Transverse colon (tissue), 4 donors: ENCODE measurements at regions not wholly inside any gene's neighbourhood (a gene's known extent, or its start where the extent isn't known, plus 50 kb on each side); places are given as distances from the start of the nearest gene placed in this dataset.

ENCODE experiments used
- EP300 ChIP-seq: sonication (generic); formaldehyde crosslinking; IDR thresholded peaks from one replicate; pipeline ENCODE4 v1.6.1; 2017; ENCODE audit warnings: antibody characterized with exemption, low read depth
- POLR2A ChIP-seq: fragments of 450-650 bp; IDR thresholded peaks from one replicate; pipeline ENCODE4 v1.6.1; 2016; ENCODE audit warnings: antibody characterized with exemption, mild to moderate bottlenecking, moderate library complexity
- POLR2AphosphoS5 ChIP-seq, 3 donors: sonication (generic); formaldehyde crosslinking; IDR thresholded peaks; one replicate each; pipeline ENCODE4 v1.6.1; 2016; ENCODE audit warnings: antibody characterized with exemption in 3 of 3
- TF ChIP-seq, protein P1 (sequence below), 5 experiments: fragments of 200-600 bp in 3 of 5; fragments of 450-650 bp in 2 of 5; sonication (generic) in 3 of 5; IDR thresholded peaks; 1 replicate in 2 of 5; 2 replicates in 3 of 5; pipeline ENCODE4 v1.5.1; 2016 to 2017; ENCODE audit warnings: antibody characterized with exemption in 5 of 5, inconsistent platforms in 3 of 5, mild to moderate bottlenecking in 2 of 5, moderate library complexity in 1 of 5

DNA sequence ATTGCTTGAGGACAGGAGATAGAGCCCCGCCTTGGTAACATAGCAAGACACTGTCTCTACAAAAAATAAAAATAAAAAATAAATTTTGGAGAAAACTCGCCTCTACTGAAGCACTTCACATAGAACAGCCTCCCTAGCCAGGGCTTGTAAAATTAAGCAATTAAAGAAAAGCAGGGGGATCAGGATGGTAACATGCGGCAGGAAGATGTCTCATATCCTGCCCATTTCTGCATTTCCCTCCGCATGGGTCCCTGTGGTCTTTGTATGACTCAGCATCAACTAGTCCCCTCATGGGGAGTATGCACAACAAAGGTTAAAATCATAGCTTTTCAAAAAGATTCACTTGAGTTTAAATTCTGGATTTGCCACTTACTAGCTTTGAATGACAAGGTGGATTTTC is 379.0 kb downstream of the EPHA7 start:
- TF ChIP-seq, protein P1, sequence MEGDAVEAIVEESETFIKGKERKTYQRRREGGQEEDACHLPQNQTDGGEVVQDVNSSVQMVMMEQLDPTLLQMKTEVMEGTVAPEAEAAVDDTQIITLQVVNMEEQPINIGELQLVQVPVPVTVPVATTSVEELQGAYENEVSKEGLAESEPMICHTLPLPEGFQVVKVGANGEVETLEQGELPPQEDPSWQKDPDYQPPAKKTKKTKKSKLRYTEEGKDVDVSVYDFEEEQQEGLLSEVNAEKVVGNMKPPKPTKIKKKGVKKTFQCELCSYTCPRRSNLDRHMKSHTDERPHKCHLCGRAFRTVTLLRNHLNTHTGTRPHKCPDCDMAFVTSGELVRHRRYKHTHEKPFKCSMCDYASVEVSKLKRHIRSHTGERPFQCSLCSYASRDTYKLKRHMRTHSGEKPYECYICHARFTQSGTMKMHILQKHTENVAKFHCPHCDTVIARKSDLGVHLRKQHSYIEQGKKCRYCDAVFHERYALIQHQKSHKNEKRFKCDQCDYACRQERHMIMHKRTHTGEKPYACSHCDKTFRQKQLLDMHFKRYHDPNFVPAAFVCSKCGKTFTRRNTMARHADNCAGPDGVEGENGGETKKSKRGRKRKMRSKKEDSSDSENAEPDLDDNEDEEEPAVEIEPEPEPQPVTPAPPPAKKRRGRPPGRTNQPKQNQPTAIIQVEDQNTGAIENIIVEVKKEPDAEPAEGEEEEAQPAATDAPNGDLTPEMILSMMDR (IDR thresholded peaks at IDR 0.05), result no peak
- TF ChIP-seq EP300, result no peak
- no peak for TF ChIP-seq POLR2A
- TF ChIP-seq POLR2AphosphoS5 (IDR thresholded peaks at IDR 0.05), result no peak
